Naive thymus-derived CD4-positive, alpha-beta T cell (primary cell): ENCODE measurements at regions not wholly inside any gene's neighbourhood (a gene's known extent, or its start where the extent isn't known, plus 50 kb on each side); places are given as distances from the start of the nearest gene placed in this dataset.

ENCODE experiments used
- ATAC-seq: fragments of 150-1000 bp; cut with Tn5 transposase; 2 replicates; pipeline ENCODE4 v1.10.0; 2021; ENCODE audit warnings: mild to moderate bottlenecking, moderate library complexity
- CTCF ChIA-PET: fragments of 350-600 bp; sonication (Branson Sonifier 250); formaldehyde crosslinking; loops from one replicate; lab custom pipeline; 2021; ENCODE audit warnings: antibody characterized with exemption; lab: Charles Lee
- POLR2A ChIA-PET: fragments of 350-600 bp; sonication (Branson Sonifier 250); formaldehyde crosslinking; loops from one replicate; lab custom pipeline; 2021; ENCODE audit warnings: antibody characterized with exemption, inconsistent platforms; lab: Charles Lee
- DNase-seq, 9 donors: peaks; one replicate each; pipeline versions ENCODE4 v3.0.0 to v3.0.0-alpha.2; 2020 to 2022; ENCODE audit warnings: mixed read lengths in 1 of 9
- H3K27ac ChIP-seq: one replicate; pipeline ENCODE4 v1.7.0; 2013; ENCODE audit warnings: mild to moderate bottlenecking, low read depth, low read length, moderate library complexity
- H3K27me3 ChIP-seq, 2 donors: one replicate each; pipeline ENCODE4 v1.7.0; 2013; ENCODE audit warnings: low read length in 2 of 2, mild to moderate bottlenecking in 2 of 2, moderate library complexity in 2 of 2; ENCODE audit not compliant: control insufficient read depth in 2 of 2, insufficient read depth in 2 of 2
- H3K36me3 ChIP-seq, 3 experiments: 1 replicate in 2 of 3; 2 replicates in 1 of 3; pipeline ENCODE4 v1.7.0; 2013; ENCODE audit warnings: low read length in 3 of 3, mild to moderate bottlenecking in 3 of 3, moderate library complexity in 1 of 3; ENCODE audit not compliant: insufficient read depth in 3 of 3, control insufficient read depth in 2 of 3
- H3K4me1 ChIP-seq, 2 donors: one replicate each; pipeline ENCODE4 v1.7.0; 2013; ENCODE audit warnings: low read length in 2 of 2, mild to moderate bottlenecking in 2 of 2, moderate library complexity in 1 of 2; ENCODE audit not compliant: control insufficient read depth in 2 of 2, insufficient read depth in 2 of 2
- H3K4me3 ChIP-seq: 2 replicates; pipeline ENCODE4 v1.7.0; 2013; ENCODE audit warnings: mild to moderate bottlenecking, low read length
- H3K9me3 ChIP-seq, 3 experiments: 1 replicate in 2 of 3; 2 replicates in 1 of 3; pipeline ENCODE4 v1.7.0; 2013; ENCODE audit warnings: low read length in 3 of 3; ENCODE audit not compliant: control insufficient read depth in 2 of 3
- H3K27ac Mint-ChIP-seq, 9 donors: one replicate each; pipeline ENCODE4 v1.8.0; 2020 to 2022; ENCODE audit warnings: mixed read lengths in 9 of 9, mild to moderate bottlenecking in 8 of 9, moderate library complexity in 5 of 9, inconsistent platforms in 2 of 9
- H3K27me3 Mint-ChIP-seq, 5 donors: one replicate each; pipeline ENCODE4 v1.8.0; 2021 to 2022; ENCODE audit warnings: mixed read lengths in 5 of 5, mild to moderate bottlenecking in 1 of 5
- H3K36me3 Mint-ChIP-seq, 5 donors: one replicate each; pipeline ENCODE4 v1.8.0; 2020 to 2022; ENCODE audit warnings: mixed read lengths in 5 of 5, mild to moderate bottlenecking in 3 of 5, inconsistent platforms in 1 of 5
- H3K4me1 Mint-ChIP-seq, 7 donors: one replicate each; pipeline ENCODE4 v1.8.0; 2020 to 2022; ENCODE audit warnings: mixed read lengths in 7 of 7, mild to moderate bottlenecking in 3 of 7, inconsistent platforms in 1 of 7
- H3K4me3 Mint-ChIP-seq, 10 donors: one replicate each; pipeline ENCODE4 v1.8.0; 2020 to 2022; ENCODE audit warnings: mild to moderate bottlenecking in 10 of 10, mixed read lengths in 10 of 10, moderate library complexity in 6 of 10, inconsistent platforms in 2 of 10
- H3K9me3 Mint-ChIP-seq, 11 donors: one replicate each; pipeline ENCODE4 v1.8.0; 2020 to 2022; ENCODE audit warnings: mixed read lengths in 11 of 11, mild to moderate bottlenecking in 4 of 11, inconsistent platforms in 1 of 11, moderate library complexity in 1 of 11
- intact Hi-C, 2 donors: fragments of 100-400 bp; cut with micrococcal nuclease; formaldehyde crosslinking; loops; one replicate each; pipeline ENCODE4 v1.15.1; 2023

DNA sequence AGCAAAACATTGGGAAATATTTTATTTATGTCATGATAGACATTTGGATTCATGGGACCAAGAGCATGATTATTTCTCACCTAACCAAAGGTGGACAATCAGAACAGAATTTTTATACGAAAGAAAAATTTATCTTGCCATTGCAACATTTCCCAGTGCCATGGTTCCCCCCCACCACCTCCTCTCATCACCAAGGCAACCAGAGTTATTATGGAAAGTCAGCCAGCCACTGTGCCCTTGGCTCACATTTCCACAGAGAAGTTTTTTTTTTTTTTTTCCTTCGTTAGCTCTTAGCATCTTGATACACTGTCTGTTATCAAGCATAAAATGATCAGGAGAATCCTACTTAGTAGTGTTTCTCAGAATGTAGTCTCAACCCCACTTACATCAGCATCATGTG lies 176.4 kb upstream of the TMTC1 start:
- POLR2A ChIA-PET = no interaction called here
- Histone ChIP-seq H3K27me3 (no peaks in the 10 kb centered on the region), H3K9me3 (no peaks in the 10 kb centered on the region), H3K27ac (no peak overlapping the region), H3K36me3 (no peaks in the 10 kb centered on the region), H3K4me3 (no peak overlapping the region), H3K4me1 (no peaks in the 10 kb centered on the region)
- intact Hi-C loops = no loop called here
- no peak overlapping the region for H3K27ac Mint-ChIP-seq
- H3K4me3 Mint-ChIP-seq = no peak overlapping the region
- peaks cover 0 to 4% (median 0%) of the 10 kb centered on the region in 5 donors for H3K27me3 Mint-ChIP-seq
- H3K36me3 Mint-ChIP-seq = no peaks in the 10 kb centered on the region
- CTCF ChIA-PET = no interaction called here
- H3K4me1 Mint-ChIP-seq = no peaks in the 10 kb centered on the region
- ATAC-seq = no peak
- DNase-seq = no peak
- H3K9me3 Mint-ChIP-seq = peaks cover 0 to 11% (median 0%) of the 10 kb centered on the region in 11 donors

- POLR2A ChIA-PET = no interaction called here
- DNase-seq (no peak), ATAC-seq (no peak)
- H3K4me3 Mint-ChIP-seq = no peak overlapping the region
- Histone ChIP-seq H3K27me3 (no peaks in the 10 kb centered on the region), H3K36me3 (no peaks in the 10 kb centered on the region), H3K9me3 (no peaks in the 10 kb centered on the region), H3K27ac (no peak overlapping the region), H3K4me3 (no peak overlapping the region), H3K4me1 (no peaks in the 10 kb centered on the region)
- intact Hi-C loops = no loop called here
- CTCF ChIA-PET = no interaction called here
- no peaks in the 10 kb centered on the region for H3K27me3 Mint-ChIP-seq
- peaks cover 0 to 5% (median 0%) of the 10 kb centered on the region in 11 donors for H3K9me3 Mint-ChIP-seq
- H3K27ac Mint-ChIP-seq = no peak overlapping the region
- no peaks in the 10 kb centered on the region for H3K4me1 Mint-ChIP-seq
- no peaks in the 10 kb centered on the region for H3K36me3 Mint-ChIP-seq
Measured at GRCh38 chr12:29957835-29958234, 174.1 kb upstream of the TMTC1 start.

DNA sequence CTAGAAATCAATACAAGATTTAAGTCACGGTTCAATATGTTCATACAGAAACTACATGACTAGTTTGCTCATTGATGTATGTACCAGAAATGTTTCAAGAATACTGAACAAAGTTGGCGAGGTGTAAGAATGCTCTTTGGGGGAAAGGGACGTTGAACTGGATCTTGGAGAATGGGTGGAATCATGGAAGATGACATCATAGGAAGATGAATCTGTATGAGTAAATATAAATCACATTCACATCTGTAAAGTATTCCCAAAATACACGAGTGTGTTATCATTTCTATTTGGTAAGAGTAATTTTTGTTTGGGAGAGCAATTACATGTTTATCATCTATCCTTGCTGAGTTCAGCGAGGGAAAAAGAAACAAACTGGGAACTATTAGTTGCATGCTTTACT lies 162.2 kb upstream of the TMTC1 start:
- peaks cover 0 to 7% (median 2%) of the 10 kb centered on the region in 11 donors for H3K9me3 Mint-ChIP-seq
- H3K4me3 Mint-ChIP-seq = no peak overlapping the region
- Histone ChIP-seq H3K27ac (no peak overlapping the region), H3K9me3 (no peaks in the 10 kb centered on the region), H3K36me3 (no peaks in the 10 kb centered on the region), H3K4me3 (no peak overlapping the region), H3K27me3 (no peaks in the 10 kb centered on the region), H3K4me1 (no peaks in the 10 kb centered on the region)
- peaks cover 0 to 1% (median 0%) of the 10 kb centered on the region in 7 donors for H3K4me1 Mint-ChIP-seq
- intact Hi-C loops = no loop called here
- POLR2A ChIA-PET = no interaction called here
- CTCF ChIA-PET = no interaction called here
- H3K27me3 Mint-ChIP-seq = no peaks in the 10 kb centered on the region
- no peaks in the 10 kb centered on the region for H3K36me3 Mint-ChIP-seq
- ATAC-seq = no peak
- H3K27ac Mint-ChIP-seq = no peak overlapping the region
- DNase-seq = no peak

DNA sequence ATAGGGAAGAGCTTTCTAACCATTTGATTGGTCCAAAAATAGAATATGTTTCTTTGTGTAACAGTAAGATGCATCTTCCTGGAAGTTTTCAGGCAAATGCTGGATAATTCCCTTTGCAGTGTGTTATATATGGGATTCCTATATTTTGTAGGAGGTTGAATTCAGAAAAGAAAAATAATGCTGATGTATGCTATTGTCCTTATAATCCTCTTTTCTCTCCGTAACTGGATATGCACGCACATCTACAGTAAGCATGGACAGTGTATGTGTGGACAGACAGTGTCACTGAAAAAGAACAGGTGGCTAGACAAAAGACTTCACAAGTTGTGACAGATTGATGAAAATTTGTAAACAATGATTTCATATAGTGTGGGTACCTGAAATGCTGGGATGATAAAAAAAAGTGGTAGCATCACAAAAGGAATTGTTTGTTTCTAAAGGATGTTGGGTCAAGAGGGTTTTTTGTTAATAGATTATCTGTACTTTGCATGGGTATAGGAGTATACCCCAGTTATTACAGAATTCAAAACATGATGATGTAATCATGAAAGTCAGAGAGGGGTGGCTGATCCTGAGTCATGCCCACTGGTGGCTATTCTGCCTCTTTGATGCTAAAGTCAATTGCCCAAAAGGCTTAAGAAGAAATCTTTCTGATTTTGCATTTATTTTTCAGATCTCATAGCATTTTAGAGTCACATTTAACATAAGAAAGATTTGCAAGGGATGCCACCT lies 160.7 kb upstream of the TMTC1 start:
- peaks cover 0 to 11% (median 4%) of the 10 kb centered on the region in 11 donors for H3K9me3 Mint-ChIP-seq
- CTCF ChIA-PET = no interaction called here
- DNase-seq (no peak), ATAC-seq (no peak)
- H3K27ac Mint-ChIP-seq = no peak overlapping the region
- H3K4me3 Mint-ChIP-seq = no peak overlapping the region
- peaks cover 0 to 3% (median 0%) of the 10 kb centered on the region in 5 donors for H3K27me3 Mint-ChIP-seq
- no peaks in the 10 kb centered on the region for H3K27me3 ChIP-seq
- H3K36me3 Mint-ChIP-seq = no peaks in the 10 kb centered on the region
- intact Hi-C loops = no loop called here
- H3K4me3 ChIP-seq = no peak overlapping the region
- no peaks in the 10 kb centered on the region for H3K9me3 ChIP-seq
- H3K4me1 ChIP-seq = no peaks in the 10 kb centered on the region
- POLR2A ChIA-PET = no interaction called here
- H3K27ac ChIP-seq = no peak overlapping the region
- H3K36me3 ChIP-seq = no peaks in the 10 kb centered on the region
- peaks cover 0 to 1% (median 0%) of the 10 kb centered on the region in 7 donors for H3K4me1 Mint-ChIP-seq

DNA sequence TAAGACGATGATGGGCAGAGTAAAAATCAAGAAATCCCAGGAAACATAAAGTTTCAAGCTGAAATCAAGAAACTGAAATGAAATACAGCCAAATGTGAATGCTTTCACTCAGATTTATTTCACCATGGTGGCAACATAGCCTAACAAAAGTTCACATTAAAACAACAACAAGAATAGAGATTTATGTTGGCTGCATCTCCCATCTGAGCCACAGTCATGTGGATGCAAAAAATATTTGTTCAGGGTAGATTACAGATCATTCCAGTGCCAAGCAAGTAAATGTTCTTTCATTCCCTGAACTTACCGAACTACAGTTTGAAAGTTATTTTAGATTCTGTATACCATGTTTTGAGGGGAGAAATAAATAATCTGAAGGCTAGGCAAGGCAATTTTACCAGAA lies 159.9 kb upstream of the TMTC1 start:
- Histone ChIP-seq H3K27me3 (no peaks in the 10 kb centered on the region), H3K36me3 (no peaks in the 10 kb centered on the region), H3K4me3 (no peak overlapping the region), H3K4me1 (no peaks in the 10 kb centered on the region), H3K27ac (no peak overlapping the region), H3K9me3 (no peaks in the 10 kb centered on the region)
- ChIA-PET POLR2A (no interaction called here), CTCF (no interaction called here)
- Mint-ChIP-seq H3K27ac (no peak overlapping the region), H3K27me3 (peaks cover 0 to 6% (median 0%) of the 10 kb centered on the region in 5 donors), H3K9me3 (peaks cover 0 to 11% (median 4%) of the 10 kb centered on the region in 11 donors), H3K4me3 (no peak overlapping the region), H3K4me1 (peaks cover 0 to 1% (median 0%) of the 10 kb centered on the region in 7 donors), H3K36me3 (no peaks in the 10 kb centered on the region)
- DNase-seq (no peak), ATAC-seq (no peak)
- intact Hi-C loops = no loop called here

GRCh38 chr12:29940811-29941210 lies 157.1 kb upstream of the TMTC1 start:
- Mint-ChIP-seq H3K36me3 (no peaks in the 10 kb centered on the region), H3K4me1 (peaks cover 0 to 1% (median 0%) of the 10 kb centered on the region in 7 donors), H3K27me3 (peaks cover 0 to 6% (median 0%) of the 10 kb centered on the region in 5 donors), H3K27ac (no peak overlapping the region), H3K4me3 (no peak overlapping the region), H3K9me3 (peaks cover 0 to 11% (median 4%) of the 10 kb centered on the region in 11 donors)
- Histone ChIP-seq H3K4me3 (no peak overlapping the region), H3K27me3 (peaks cover 0 to 5% of the 10 kb centered on the region in 2 donors), H3K36me3 (no peaks in the 10 kb centered on the region), H3K9me3 (no peaks in the 10 kb centered on the region), H3K4me1 (no peaks in the 10 kb centered on the region), H3K27ac (no peak overlapping the region)
- ATAC-seq = no peak
- intact Hi-C loops = no loop called here
- CTCF ChIA-PET = no interaction called here
- POLR2A ChIA-PET = no interaction called here
- no peak for DNase-seq

- ChIA-PET POLR2A (no interaction called here), CTCF (no interaction called here)
- peaks cover 0 to 4% (median 0%) of the 10 kb centered on the region in 5 donors for H3K36me3 Mint-ChIP-seq
- no peak overlapping the region for H3K4me3 Mint-ChIP-seq
- Histone ChIP-seq H3K9me3 (no peaks in the 10 kb centered on the region), H3K36me3 (no peaks in the 10 kb centered on the region), H3K4me3 (no peak overlapping the region), H3K27ac (no peak overlapping the region), H3K4me1 (no peaks in the 10 kb centered on the region), H3K27me3 (no peaks in the 10 kb centered on the region)
- ATAC-seq (no peak), DNase-seq (no peak)
- no peaks in the 10 kb centered on the region for H3K27me3 Mint-ChIP-seq
- H3K4me1 Mint-ChIP-seq = peaks cover 0 to 3% (median 0%) of the 10 kb centered on the region in 7 donors
- H3K27ac Mint-ChIP-seq = no peak overlapping the region
- H3K9me3 Mint-ChIP-seq = peaks cover 0 to 6% (median 0%) of the 10 kb centered on the region in 11 donors
- intact Hi-C loops = no loop called here
Measured at GRCh38 chr12:29930503-29930902, 146.8 kb upstream of the TMTC1 start.
